GM21367 (cell line): ENCODE measurements at regions not wholly inside any gene's neighbourhood (a gene's known extent, or its start where the extent isn't known, plus 50 kb on each side); places are given as distances from the start of the nearest gene placed in this dataset.

Experiments used
- ATAC-seq: cut with Tn5 transposase; IDR thresholded peaks from one replicate; pipeline ENCODE4 v1.9.1; 2021; ENCODE audit not compliant: unreplicated experiment

- ATAC-seq, result no peak
Observed at GRCh38 chr5:166367391-166367790, 1924.1 kb upstream of the WWC1 start.

DNA sequence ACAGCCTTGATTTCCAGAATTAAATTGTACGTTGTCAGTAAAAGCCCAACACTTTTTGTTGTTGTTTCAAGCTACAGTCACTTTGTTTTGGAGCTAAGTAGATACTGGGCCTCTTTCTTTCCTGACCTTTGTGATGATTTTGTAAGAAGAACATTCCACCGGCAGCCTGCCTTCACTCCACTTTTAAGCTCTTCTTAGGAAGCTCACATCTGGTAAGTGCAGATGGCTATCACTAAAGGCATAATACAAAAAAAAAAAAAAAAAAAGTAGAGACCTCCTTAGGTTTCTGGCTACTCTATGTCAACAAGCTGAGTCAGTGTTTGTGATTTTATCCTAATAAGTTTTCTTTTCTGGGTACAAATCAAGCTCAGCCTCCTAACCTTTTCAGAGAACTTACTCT is 1922.1 kb upstream of the WWC1 start:
- ATAC-seq, result no peak

GRCh38 chr5:166369807-166370206 is 1921.6 kb upstream of the WWC1 start:
- no peak for ATAC-seq

DNA sequence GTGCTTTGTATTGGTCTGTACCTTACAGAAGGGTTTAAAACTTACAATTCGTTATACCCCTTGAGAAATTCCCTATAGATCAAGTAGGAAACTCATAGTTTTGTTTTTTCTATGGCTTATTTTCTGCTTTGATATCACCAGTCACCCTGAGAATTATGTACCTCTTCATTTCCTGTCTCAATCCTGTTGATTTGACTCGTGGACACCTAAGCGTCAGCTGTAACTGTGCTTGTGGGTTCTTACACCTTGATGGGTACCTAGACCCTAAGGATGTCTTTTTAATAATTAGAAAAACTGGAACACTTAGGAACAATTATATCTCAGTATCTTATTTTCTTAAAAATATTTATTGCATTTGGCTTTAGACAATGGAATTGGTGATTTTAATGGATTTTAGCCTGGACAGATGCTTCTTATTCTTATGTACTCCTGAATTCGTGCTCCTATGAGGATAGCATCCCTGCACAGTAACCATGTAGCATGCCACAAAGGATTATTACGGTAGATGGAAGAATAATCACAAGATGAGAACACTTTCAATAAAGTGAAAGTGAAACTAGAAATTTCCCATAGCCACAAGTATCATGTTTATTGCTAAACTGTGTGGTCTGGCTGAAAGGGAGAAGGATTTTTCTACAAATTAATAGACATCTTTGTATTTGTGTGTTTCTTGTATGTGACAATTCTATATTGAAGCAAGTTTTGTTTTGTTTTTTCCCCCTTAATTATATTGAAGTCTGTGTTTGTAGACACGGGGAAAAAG is 1920.3 kb upstream of the WWC1 start:
- ATAC-seq, result no peak

DNA sequence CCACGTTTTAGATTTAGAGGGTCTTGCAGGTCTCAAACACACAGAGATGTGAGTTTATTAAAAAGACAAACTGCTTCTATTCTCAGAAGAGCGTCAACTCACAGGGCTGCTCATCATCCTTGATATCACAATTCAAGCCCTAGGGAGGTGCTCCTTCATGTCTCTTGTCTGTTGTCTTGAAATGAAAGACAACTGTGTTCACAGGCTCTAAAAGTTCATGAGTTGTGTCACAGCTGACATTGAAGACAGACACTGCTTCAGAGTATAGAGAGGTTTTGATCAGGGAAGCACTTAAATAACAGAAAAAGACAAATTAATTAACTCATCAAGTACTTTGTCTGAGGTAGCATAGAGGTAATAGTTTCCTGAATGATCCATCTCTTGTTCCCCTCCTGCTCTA is 1917.6 kb upstream of the WWC1 start:
- no peak for ATAC-seq

DNA sequence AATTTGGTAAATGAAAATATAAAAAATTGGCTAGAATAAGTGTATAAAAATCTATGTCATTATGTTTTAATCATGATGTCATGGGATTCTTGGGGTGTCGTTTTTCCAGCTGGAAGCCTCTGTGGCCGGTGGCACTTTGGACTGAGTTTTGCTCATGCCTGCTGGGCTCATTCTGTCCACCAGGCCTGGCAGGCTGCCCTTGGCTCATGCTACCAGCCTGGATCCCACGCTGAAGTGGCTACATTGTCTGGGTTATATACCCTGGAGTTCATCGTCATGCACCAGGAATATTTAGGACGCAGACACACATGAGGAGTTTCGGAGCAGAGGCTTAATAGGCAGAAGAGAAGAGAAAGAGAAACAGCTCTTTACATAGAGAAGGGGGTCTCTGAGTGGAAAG is 1913.7 kb upstream of the WWC1 start:
- no peak for ATAC-seq

DNA sequence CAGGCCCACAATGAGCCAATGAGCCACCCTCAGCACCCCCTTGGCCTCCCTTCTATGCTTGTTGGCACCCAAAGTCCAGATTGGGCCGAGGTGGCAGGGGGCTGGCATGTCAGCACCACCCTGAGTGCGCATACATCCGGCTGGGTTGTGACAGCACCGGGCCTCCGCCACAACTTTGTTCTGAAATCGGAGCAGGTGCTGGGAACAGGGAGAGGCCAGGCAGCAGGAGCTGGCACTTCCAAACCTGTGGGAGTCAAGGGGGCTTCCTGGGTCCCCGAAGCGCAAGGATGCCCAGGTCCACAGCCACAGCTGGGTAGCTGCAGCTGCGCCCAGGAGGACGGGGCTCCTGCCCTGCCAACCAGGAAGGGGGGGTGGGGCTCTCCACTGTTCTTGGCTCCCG is 1911.9 kb upstream of the WWC1 start:
- ATAC-seq, result no peak

DNA sequence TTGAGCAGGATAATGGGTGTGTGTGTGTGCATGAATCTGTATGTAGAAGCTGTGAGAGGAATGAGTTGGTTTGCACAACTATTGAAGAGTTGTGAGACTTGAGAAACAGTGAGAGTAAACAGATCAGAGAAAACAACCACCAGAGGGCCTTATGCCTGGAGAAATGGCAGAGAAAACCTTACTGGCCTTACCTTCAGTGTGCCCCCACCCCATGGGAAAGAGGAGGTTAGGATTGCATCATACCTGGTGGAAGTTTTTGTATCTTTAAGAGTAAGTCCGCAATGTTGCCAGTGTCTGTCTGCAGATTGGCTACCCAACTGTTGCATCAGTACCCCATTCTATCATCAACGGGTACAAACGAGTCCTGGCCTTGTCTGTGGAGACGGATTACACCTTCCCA is 1909.4 kb upstream of the WWC1 start:
- no peak for ATAC-seq

GRCh38 chr5:166398131-166398530 is 1893.3 kb upstream of the WWC1 start:
- no peak for ATAC-seq

DNA sequence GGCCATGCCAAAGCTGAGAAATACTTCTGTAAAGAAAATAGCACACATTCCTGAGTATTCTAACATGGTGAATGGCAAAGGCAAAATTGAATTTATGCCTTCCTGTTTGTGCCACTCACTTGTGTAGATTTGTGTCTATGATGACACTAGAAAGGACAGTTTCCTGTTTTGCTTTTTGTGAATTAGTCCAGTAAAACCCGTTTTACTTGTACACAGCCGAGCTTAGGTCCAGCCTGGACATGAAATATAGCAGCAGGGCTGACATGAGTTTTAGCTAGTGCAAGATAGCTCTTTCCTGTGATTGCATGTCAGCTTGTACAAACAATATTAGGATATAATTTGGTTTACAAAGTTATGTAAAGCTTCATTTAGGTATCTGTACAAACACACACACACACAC is 1891.7 kb upstream of the WWC1 start:
- ATAC-seq, result no peak

DNA sequence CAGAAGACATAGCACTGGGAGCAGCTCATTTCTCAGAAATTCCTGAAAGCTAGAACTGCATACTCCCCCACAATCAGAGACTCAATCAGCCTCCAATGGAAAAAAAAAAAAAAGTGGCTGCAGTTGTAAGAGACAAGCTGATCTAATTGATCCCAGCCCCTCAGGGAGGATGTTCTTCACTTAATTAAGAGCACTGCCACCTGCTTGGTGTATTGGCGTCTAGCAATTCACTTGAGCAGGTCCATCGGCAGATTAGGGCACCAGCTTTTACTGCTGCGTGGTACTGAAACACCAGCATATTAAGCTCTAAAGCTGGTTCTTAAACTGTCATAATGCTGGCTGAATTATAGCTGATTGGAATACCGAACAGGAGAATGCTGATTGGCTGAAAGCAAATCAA is 1890.1 kb upstream of the WWC1 start:
- ATAC-seq, result no peak

DNA sequence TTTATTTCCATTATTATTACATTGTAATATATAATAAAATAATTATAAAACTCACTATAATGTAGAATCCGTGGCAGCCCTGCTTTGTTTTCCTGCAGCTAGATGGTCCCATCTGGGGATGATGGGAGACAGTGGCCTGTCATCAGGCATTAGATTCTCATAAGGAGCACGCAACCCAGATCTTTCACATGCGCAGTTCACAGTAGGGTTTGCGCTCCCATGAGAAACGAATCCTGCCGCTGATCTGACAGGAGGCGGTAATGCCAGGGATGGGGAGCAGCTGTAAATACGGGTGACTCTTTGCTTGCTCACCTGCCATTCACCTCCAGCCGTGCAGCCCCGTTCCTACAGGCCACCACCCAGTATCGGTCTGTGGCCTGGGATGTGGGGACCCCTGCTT is 1879.3 kb upstream of the WWC1 start:
- ATAC-seq, result no peak

DNA sequence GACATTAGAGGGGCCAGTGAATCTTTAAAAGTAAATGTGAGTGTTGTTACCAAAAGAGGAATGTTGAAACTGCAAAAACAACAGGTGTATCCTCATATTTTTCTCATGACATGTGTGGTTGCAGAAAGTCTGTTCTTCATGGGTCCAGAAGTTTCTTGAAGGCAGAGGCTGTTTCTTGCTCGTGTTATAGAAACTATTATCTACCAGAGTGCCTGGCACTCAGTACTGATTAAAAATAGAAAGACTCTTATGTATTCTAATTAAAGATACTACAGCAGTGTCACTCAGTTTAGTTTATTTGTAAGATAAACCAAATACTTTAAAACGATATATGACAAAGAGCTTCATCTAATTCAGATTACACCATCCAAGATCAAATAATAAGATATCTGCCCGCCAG is 1864.2 kb upstream of the WWC1 start:
- no peak for ATAC-seq

DNA sequence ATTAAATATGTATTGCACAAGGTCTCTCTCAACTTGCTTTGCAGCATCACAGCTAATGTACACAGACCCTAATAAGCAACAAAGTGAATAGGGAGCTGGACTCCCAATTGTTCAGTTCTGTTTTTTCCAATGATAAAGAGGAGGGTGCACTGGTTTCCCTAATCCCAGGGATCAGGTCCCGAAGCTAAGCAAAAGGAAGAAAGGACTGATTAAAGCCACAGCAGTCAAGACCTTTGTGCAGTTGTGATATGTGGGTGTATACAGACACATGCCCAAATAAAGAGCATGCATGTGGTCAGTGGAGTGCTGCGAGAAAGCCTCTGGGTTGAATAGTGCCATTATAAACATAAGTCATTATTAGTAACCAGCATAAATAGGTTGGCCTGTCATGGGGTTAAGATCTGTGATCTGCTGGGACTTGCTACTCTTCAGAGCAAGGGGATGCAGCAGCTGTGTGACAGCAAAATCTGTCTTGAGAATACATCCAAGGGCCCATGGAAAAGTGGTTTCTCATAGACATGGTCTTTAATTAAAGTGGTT is 1863.1 kb upstream of the WWC1 start:
- ATAC-seq, result no peak

- ATAC-seq, result no peak
Observed at GRCh38 chr5:166430491-166431319, 1860.7 kb upstream of the WWC1 start.

DNA sequence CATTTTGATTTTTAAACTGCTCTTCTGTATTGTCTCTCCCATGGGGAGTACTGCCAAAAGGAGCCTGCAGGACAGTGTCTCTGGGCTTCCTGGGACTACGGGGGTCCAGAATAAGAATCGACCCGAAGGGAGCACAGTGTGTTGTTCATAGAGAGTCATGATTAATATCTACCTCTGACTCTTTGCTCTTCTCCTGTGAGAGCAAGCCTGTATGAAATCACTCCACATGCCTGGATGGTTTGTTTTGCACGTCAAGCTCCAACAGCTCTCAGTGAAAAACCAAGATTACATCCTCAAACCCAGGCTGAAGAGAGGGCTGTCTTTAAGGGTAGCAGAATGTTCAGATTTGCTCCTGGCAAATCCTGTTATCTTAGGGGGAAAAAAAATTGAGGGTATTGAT is 1860.0 kb upstream of the WWC1 start:
- no peak for ATAC-seq

- ATAC-seq, result no peak
Observed at GRCh38 chr5:166433679-166434078, 1857.8 kb upstream of the WWC1 start.

DNA sequence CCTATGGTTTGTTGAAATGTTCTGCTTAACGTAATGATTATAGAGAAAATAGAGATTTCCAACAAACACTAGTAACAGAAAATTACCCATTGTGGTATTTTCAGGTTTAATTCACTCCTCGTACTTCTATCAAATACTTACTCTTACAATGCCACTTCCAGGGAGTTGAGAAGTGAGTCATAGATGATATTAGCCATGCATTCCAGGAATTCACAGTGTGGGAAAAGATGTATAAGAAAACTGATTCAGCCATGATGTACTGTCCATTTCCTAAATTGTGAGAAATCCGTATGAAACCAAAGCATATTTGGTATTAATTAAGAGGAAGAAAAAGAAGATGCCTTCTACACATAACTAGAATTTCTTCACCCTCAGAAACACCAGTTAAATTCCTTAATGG is 1854.6 kb upstream of the WWC1 start:
- ATAC-seq, result no peak

GRCh38 chr5:166486348-166486747 is 1805.1 kb upstream of the WWC1 start:
- ATAC-seq, result no peak

GRCh38 chr5:166488560-166488959 is 1802.9 kb upstream of the WWC1 start:
- ATAC-seq, result no peak

DNA sequence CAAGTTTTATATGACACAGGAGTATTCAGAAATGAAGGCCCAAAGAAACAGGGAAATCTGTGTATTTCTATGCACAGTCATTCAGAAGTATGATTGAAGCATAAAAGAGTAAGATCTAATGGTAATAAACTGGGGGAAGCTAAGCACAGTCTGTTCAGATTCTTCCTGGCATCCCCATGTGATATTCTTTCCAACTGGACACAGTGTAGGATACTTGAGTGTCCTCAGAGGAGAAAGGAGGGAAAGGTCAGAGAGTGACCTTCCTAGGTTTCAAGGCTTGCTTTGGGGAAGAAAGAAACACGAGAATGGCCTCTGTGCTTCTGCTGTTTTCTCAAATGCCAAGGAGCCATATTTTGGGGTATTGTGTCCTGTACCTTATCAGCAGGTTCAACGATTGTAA is 1798.4 kb upstream of the WWC1 start:
- no peak for ATAC-seq

GRCh38 chr5:166493612-166494011 is 1797.8 kb upstream of the WWC1 start:
- no peak for ATAC-seq
